C4-2B (cell line): ENCODE measurements at regions not wholly inside any gene's neighbourhood (a gene's known extent, or its start where the extent isn't known, plus 50 kb on each side); places are given as distances from the start of the nearest gene placed in this dataset.
"Not testable (repeated sequence)": the region's sequence is repeated elsewhere in the genome, so short reads cannot be mapped to it uniquely, and the experiment has no call there.

Source experiments
- H3K27ac ChIP-seq: fragments of 450-650 bp; 2 replicates; pipeline ENCODE4 v1.5.1; 2017
- CTCF ChIP-seq: fragments of 450-650 bp; conservative IDR thresholded peaks from 2 replicates; pipeline ENCODE4 v1.5.1; 2017; ENCODE audit warnings: mild to moderate bottlenecking
- ZFX ChIP-seq: fragments of 450-650 bp; IDR thresholded peaks from 2 replicates; pipeline ENCODE4 v1.6.1; 2017

GRCh38 chr7:120185940-120186682 is 86.9 kb upstream of the KCND2 start:
- TF ChIP-seq CTCF = no peak
- no peak for TF ChIP-seq ZFX
- no peak overlapping the region for H3K27ac ChIP-seq

GRCh38 chr7:120186688-120187087 is 86.3 kb upstream of the KCND2 start:
- no peak overlapping the region for H3K27ac ChIP-seq
- TF ChIP-seq ZFX (no peak), CTCF (no peak)

GRCh38 chr7:120189623-120190022 is 83.4 kb upstream of the KCND2 start:
- TF ChIP-seq ZFX (no peak), CTCF (no peak)
- H3K27ac ChIP-seq = no peak overlapping the region

GRCh38 chr7:120190109-120190508 is 82.9 kb upstream of the KCND2 start:
- H3K27ac ChIP-seq = no peak overlapping the region
- no peak for TF ChIP-seq CTCF
- no peak for TF ChIP-seq ZFX

- no peak overlapping the region for H3K27ac ChIP-seq
- TF ChIP-seq CTCF (no peak), ZFX (no peak)
These were observed 82.4 kb upstream of the KCND2 start for GRCh38 chr7:120190566-120190965.

GRCh38 chr7:120191423-120191822 is 81.6 kb upstream of the KCND2 start:
- not testable (repeated sequence) for H3K27ac ChIP-seq

GRCh38 chr7:120201290-120201689 is 71.7 kb upstream of the KCND2 start:
- TF ChIP-seq ZFX = no peak
- no peak for TF ChIP-seq CTCF

GRCh38 chr7:120205101-120205500 is 67.9 kb upstream of the KCND2 start:
- H3K27ac ChIP-seq = no peak overlapping the region
- TF ChIP-seq CTCF (no peak), ZFX (no peak)

More at GRCh38 chr7:120201290-120201689, 71.7 kb upstream of the KCND2 start:
- H3K27ac ChIP-seq = no peak overlapping the region
